IMR-90 (cell line): ENCODE measurements at regions not wholly inside any gene's neighbourhood (a gene's known extent, or its start where the extent isn't known, plus 50 kb on each side); places are given as distances from the start of the nearest gene placed in this dataset.

Source experiments
- ATAC-seq: fragments of 200-7000 bp; cut with Tn5 transposase; 2 replicates; pipeline ENCODE4 v1.9.1; 2020; ENCODE audit warnings: low read depth, mild to moderate bottlenecking, moderate library complexity
- BruUV-seq: library from RNA; stranded (reverse); fragments of 400-500 nt; replicated peaks from 2 replicates; lab custom pipeline; 2021; lab: Mats Ljungman, UMichigan
- CTCF ChIA-PET: fragments of 300-600 bp; formaldehyde crosslinking; extraction: SDS; loops from one replicate; lab custom pipeline; 2021; ENCODE audit warnings: antibody characterized with exemption; lab: Yijun Ruan, JAX
- POLR2A ChIA-PET: fragments of 300-600 bp; sonication (Branson Sonifier 250); formaldehyde crosslinking; loops from one replicate; lab custom pipeline; 2022; ENCODE audit warnings: antibody characterized with exemption; ENCODE audit not compliant: unreplicated experiment; lab: Charles Lee
- DNase-seq: peaks from one replicate; pipeline ENCODE4 v3.0.0; 2013
- H2AFZ ChIP-seq: replicated peaks from 2 replicates; pipeline ENCODE3; 2013; ENCODE audit warnings: low read length, mild to moderate bottlenecking; ENCODE audit not compliant: poor library complexity
- H2AK5ac ChIP-seq: 2 replicates; pipeline ENCODE4 v1.6.1; 2013; ENCODE audit warnings: low read depth, low read length, inconsistent platforms
- H2AK9ac ChIP-seq: replicated peaks from 2 replicates; pipeline ENCODE3; 2013; ENCODE audit warnings: mild to moderate bottlenecking, low read depth, low read length, moderate library complexity; ENCODE audit not compliant: poor library complexity
- H2BK120ac ChIP-seq: 2 replicates; pipeline ENCODE4 v1.6.1; 2013; ENCODE audit warnings: low read depth, low read length, inconsistent platforms
- H2BK15ac ChIP-seq: 3 replicates; pipeline ENCODE4 v1.6.1; 2013; ENCODE audit warnings: low read depth, low read length, inconsistent platforms
- H2BK20ac ChIP-seq: 2 replicates; pipeline ENCODE4 v1.6.1; 2013; ENCODE audit warnings: low read depth, mild to moderate bottlenecking, inconsistent platforms, low read length, moderate library complexity
- H2BK5ac ChIP-seq: 2 replicates; pipeline ENCODE4 v1.6.1; 2013; ENCODE audit warnings: mild to moderate bottlenecking, low read depth, low read length, inconsistent platforms; ENCODE audit not compliant: poor library complexity, severe bottlenecking
- H3K14ac ChIP-seq: replicated peaks from 2 replicates; pipeline ENCODE4 v1.6.1; 2013; ENCODE audit warnings: low read depth, low read length, inconsistent platforms
- H3K18ac ChIP-seq: 2 replicates; pipeline ENCODE4 v1.6.1; 2013; ENCODE audit warnings: low read depth, low read length, control low read depth
- H3K23ac ChIP-seq: 2 replicates; pipeline ENCODE4 v1.6.1; 2013; ENCODE audit warnings: low read depth, low read length, inconsistent platforms
- H3K27ac ChIP-seq: 2 replicates; pipeline ENCODE4 v1.5.1; 2013; ENCODE audit warnings: mild to moderate bottlenecking, control low read depth, low read length; ENCODE audit not compliant: insufficient read depth
- H3K27me3 ChIP-seq: 2 replicates; pipeline ENCODE4 v1.6.1; 2013; ENCODE audit warnings: low read length; ENCODE audit not compliant: control insufficient read depth, insufficient read depth
- H3K36me3 ChIP-seq: 2 replicates; pipeline ENCODE4 v1.6.1; 2013; ENCODE audit warnings: low read length, mixed read lengths; ENCODE audit not compliant: control insufficient read depth, insufficient read depth
- H3K4ac ChIP-seq: 2 replicates; pipeline ENCODE4 v1.6.1; 2013; ENCODE audit warnings: low read depth, low read length, inconsistent platforms
- H3K4me1 ChIP-seq: 2 replicates; pipeline ENCODE4 v1.6.1; 2013; ENCODE audit warnings: low read length, mixed read lengths; ENCODE audit not compliant: control insufficient read depth, insufficient read depth
- H3K4me2 ChIP-seq: 2 replicates; pipeline ENCODE4 v1.6.1; 2013; ENCODE audit warnings: low read depth, mild to moderate bottlenecking, control low read depth, low read length, moderate library complexity
- H3K4me3 ChIP-seq: 2 replicates; pipeline ENCODE4 v1.5.1; 2013; ENCODE audit warnings: low read depth, mild to moderate bottlenecking, control low read depth, low read length, moderate library complexity; ENCODE audit not compliant: insufficient read depth
- H3K56ac ChIP-seq: 2 replicates; pipeline ENCODE4 v1.6.1; 2013; ENCODE audit warnings: low read length, inconsistent platforms; ENCODE audit not compliant: insufficient read depth; ENCODE audit errors: extremely low read depth
- H3K79me1 ChIP-seq, 2 experiments: 2 replicates each; pipeline ENCODE4 v1.6.1; 2013; ENCODE audit warnings: low read length in 2 of 2, inconsistent platforms in 1 of 2, low read depth in 1 of 2
- H3K9ac ChIP-seq: 2 replicates; pipeline ENCODE4 v1.6.1; 2013; ENCODE audit warnings: low read depth, low read length, control low read depth
- H3K9me1 ChIP-seq: 2 replicates; pipeline ENCODE4 v1.6.1; 2013; ENCODE audit warnings: low read length, inconsistent platforms; ENCODE audit not compliant: insufficient read depth
- H3K9me3 ChIP-seq: 2 replicates; pipeline ENCODE4 v1.6.1; 2013; ENCODE audit warnings: low read length; ENCODE audit not compliant: control insufficient read depth, insufficient read depth
- H4K20me1 ChIP-seq: 2 replicates; pipeline ENCODE4 v1.6.1; 2013; ENCODE audit warnings: low read length, inconsistent platforms; ENCODE audit not compliant: insufficient read depth
- H4K5ac ChIP-seq: 2 replicates; pipeline ENCODE4 v1.6.1; 2013; ENCODE audit warnings: mild to moderate bottlenecking, low read depth, low read length, control low read depth
- H4K8ac ChIP-seq, 2 experiments: 2 replicates each; pipeline ENCODE4 v1.6.1; 2013; ENCODE audit warnings: low read depth in 2 of 2, low read length in 2 of 2, control low read depth in 1 of 2, inconsistent platforms in 1 of 2
- H4K91ac ChIP-seq: 2 replicates; pipeline ENCODE4 v1.6.1; 2013; ENCODE audit warnings: low read depth, low read length, inconsistent platforms; ENCODE audit not compliant: insufficient read depth
- BHLHE40 ChIP-seq: fragments of 150-350 bp; IDR thresholded peaks from 2 replicates; pipeline ENCODE4 v1.6.1; 2016; ENCODE audit warnings: mild to moderate bottlenecking, low read depth, low read length
- CEBPB ChIP-seq: IDR thresholded peaks from 2 replicates; pipeline ENCODE4 v1.6.1; 2012; ENCODE audit warnings: low read depth, low read length, improper control_type of control experiment
- CHD1 ChIP-seq: IDR thresholded peaks from 2 replicates; pipeline ENCODE4 v1.6.1; 2012; ENCODE audit warnings: low read depth, low read length, improper control_type of control experiment
- CTCF ChIP-seq: conservative IDR thresholded peaks from 2 replicates; pipeline ENCODE4 v1.5.1; 2012; ENCODE audit warnings: mild to moderate bottlenecking, low read depth, low read length, improper control_type of control experiment
- ELK1 ChIP-seq: fragments of 150-350 bp; IDR thresholded peaks from 2 replicates; pipeline ENCODE4 v1.6.1; 2016; ENCODE audit warnings: low read depth, mild to moderate bottlenecking, low read length, moderate library complexity, borderline replicate concordance
- FOS ChIP-seq: fragments of 150-350 bp; IDR thresholded peaks from 2 replicates; pipeline ENCODE4 v1.6.1; 2016; ENCODE audit warnings: low read depth, low read length
- MAFK ChIP-seq: IDR thresholded peaks from 2 replicates; pipeline ENCODE4 v1.6.1; 2012; ENCODE audit warnings: low read depth, low read length, improper control_type of control experiment
- MAZ ChIP-seq: IDR thresholded peaks from 2 replicates; pipeline ENCODE4 v1.6.1; 2012; ENCODE audit warnings: low read depth, mild to moderate bottlenecking, low read length, improper control_type of control experiment, moderate library complexity, borderline replicate concordance
- MXI1 ChIP-seq: IDR thresholded peaks from 2 replicates; pipeline ENCODE4 v1.6.1; 2012; ENCODE audit warnings: low read depth, mild to moderate bottlenecking, low read length, moderate library complexity, borderline replicate concordance
- NFE2L2 ChIP-seq: fragments of 150-350 bp; IDR thresholded peaks from 2 replicates; pipeline ENCODE4 v1.6.1; 2016; ENCODE audit warnings: low read depth, mild to moderate bottlenecking, low read length
- POLR2A ChIP-seq: IDR thresholded peaks from 2 replicates; pipeline ENCODE4 v1.6.1; 2012; ENCODE audit warnings: mild to moderate bottlenecking, low read depth, low read length
- RCOR1 ChIP-seq: IDR thresholded peaks from 2 replicates; pipeline ENCODE4 v1.6.1; 2012; ENCODE audit warnings: mild to moderate bottlenecking, low read length, improper control_type of control experiment; ENCODE audit not compliant: insufficient replicate concordance
- RFX5 ChIP-seq: IDR thresholded peaks from 2 replicates; pipeline ENCODE4 v1.8.0; 2012; ENCODE audit warnings: low read depth, mild to moderate bottlenecking, low read length, moderate library complexity
- SMC3 ChIP-seq: fragments of 150-350 bp; IDR thresholded peaks from 2 replicates; pipeline ENCODE4 v1.6.1; 2016; ENCODE audit warnings: low read depth, mild to moderate bottlenecking, antibody characterized with exemption, low read length, moderate library complexity
- USF2 ChIP-seq: fragments of 150-350 bp; IDR thresholded peaks from 2 replicates; pipeline ENCODE4 v1.6.1; 2017; ENCODE audit warnings: mild to moderate bottlenecking, antibody characterized with exemption, low read length, low read depth
- WGBS, 2 experiments: methylation state at CpG; one replicate each; pipeline versions ENCODE4 v1.1.5 to v1.1.7; 2013; ENCODE audit warnings: missing lambda C conversion rate in 2 of 2; ENCODE audit not compliant: insufficient read length in 1 of 2; ENCODE audit errors: extremely low coverage in 2 of 2; 5-methylcytosine and 5-hydroxymethylcytosine counted together
- dilution Hi-C: fragments of 300-500 bp; cut with HindIII; formaldehyde crosslinking; loops from one replicate; pipeline ENCODE4 v1.14.3; 2018; ENCODE audit warnings: low sequenced_read_pairs; ENCODE audit not compliant: unreplicated experiment
- in situ Hi-C: fragments of 300-500 bp; cut with MboI; formaldehyde crosslinking; loops from 3 replicates; pipeline ENCODE4 v1.14.3; 2019; ENCODE audit warnings: low sequenced_read_pairs, inconsistent platforms, mixed read lengths
- intact Hi-C: fragments of 100-400 bp; cut with micrococcal nuclease; formaldehyde crosslinking; loops from 2 replicates; pipeline ENCODE4 v1.10.0; 2022

DNA sequence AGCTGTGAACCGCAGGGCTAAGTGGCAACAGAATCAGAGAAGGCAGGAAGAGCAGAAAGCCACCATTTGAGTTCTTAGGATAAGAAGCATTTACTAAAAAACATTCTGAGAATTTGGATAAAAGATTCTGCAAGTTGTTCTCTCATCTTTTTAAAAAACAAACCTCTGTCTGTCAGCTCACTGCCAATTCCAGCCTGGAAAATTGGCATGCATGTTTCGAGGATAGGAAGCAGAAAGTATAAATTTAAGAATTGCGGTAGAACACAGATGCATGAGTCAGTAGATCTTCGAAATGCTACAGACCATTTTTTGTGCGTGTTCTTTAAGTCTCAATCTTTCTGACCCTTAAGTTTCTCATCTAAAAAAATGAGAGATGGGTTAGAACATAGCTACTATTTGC lies 544.5 kb upstream of the DAB1 start:
- no TSS peak for BruUV-seq
- H3K9ac ChIP-seq = no peak overlapping the region
- TF ChIP-seq ELK1 = no peak
- no peak for TF ChIP-seq CTCF
- TF ChIP-seq SMC3 = no peak
- TF ChIP-seq BHLHE40 = no peak
- no peak for TF ChIP-seq CHD1
- no peak for TF ChIP-seq NFE2L2
- no peak for TF ChIP-seq MXI1
- TF ChIP-seq RCOR1 = no peak
- no peak for TF ChIP-seq USF2
- TF ChIP-seq MAFK = no peak
- no peak for TF ChIP-seq RFX5
- no peak for TF ChIP-seq CEBPB
- no peak for TF ChIP-seq FOS
- TF ChIP-seq POLR2A = no peak
- TF ChIP-seq MAZ = no peak
- dilution Hi-C loops (no loop called here), in situ Hi-C loops (no loop called here), intact Hi-C loops (no loop called here)
- no peaks in the 10 kb centered on the region for H3K9me1 ChIP-seq
- no peak overlapping the region for H3K56ac ChIP-seq
- H2AK5ac ChIP-seq = no peak overlapping the region
- H3K36me3 ChIP-seq = no peaks in the 10 kb centered on the region
- H2BK20ac ChIP-seq = no peak overlapping the region
- no peak for DNase-seq
- no peak for ATAC-seq
- ChIA-PET CTCF (no interaction called here), POLR2A (no interaction called here)
- H2AFZ ChIP-seq = no peak overlapping the region
- H3K14ac ChIP-seq = no peak overlapping the region
- no peaks in the 10 kb centered on the region for H4K20me1 ChIP-seq
- H2BK5ac ChIP-seq = no peak overlapping the region
- WGBS, 2 experiments = no CpG with 5 or more reads among the region's 5 CpGs
- no peak overlapping the region for H4K5ac ChIP-seq
- H3K9me3 ChIP-seq = no peaks in the 10 kb centered on the region
- no peak overlapping the region for H3K18ac ChIP-seq
- H3K4me1 ChIP-seq = no peaks in the 10 kb centered on the region
- no peak overlapping the region for H3K27ac ChIP-seq
- H3K23ac ChIP-seq = no peak overlapping the region
- H3K4me2 ChIP-seq = no peak overlapping the region
- no peak overlapping the region for H2AK9ac ChIP-seq
- no peak overlapping the region for H2BK15ac ChIP-seq
- H3K79me1 ChIP-seq = no peaks in the 10 kb centered on the region
- no peak overlapping the region for H3K4me3 ChIP-seq
- H2BK120ac ChIP-seq = no peak overlapping the region
- H3K27me3 ChIP-seq = no peaks in the 10 kb centered on the region
- H4K8ac ChIP-seq = no peak overlapping the region
- H3K4ac ChIP-seq = no peak overlapping the region
- no peak overlapping the region for H4K91ac ChIP-seq
